K562 (cell line): ENCODE measurements at regions not wholly inside any gene's neighbourhood (a gene's known extent, or its start where the extent isn't known, plus 50 kb on each side); places are given as distances from the start of the nearest gene placed in this dataset.

Source experiments
- AFF4 ChIP-seq: sonication (generic); formaldehyde crosslinking; IDR thresholded peaks from 2 replicates; pipeline ENCODE4 v1.8.0; 2023; ENCODE audit warnings: mild to moderate bottlenecking, missing genetic modification reagents
- CREB3 ChIP-seq: fragments of 450-650 bp; conservative IDR thresholded peaks from 2 replicates; pipeline ENCODE4 v1.6.1; 2016; ENCODE audit warnings: missing genetic modification characterization, low read depth, mild to moderate bottlenecking, missing compliant biosample characterization, moderate library complexity
- EP300 ChIP-seq: IDR thresholded peaks from 2 replicates; pipeline ENCODE4 v1.6.1; 2012; ENCODE audit warnings: low read length, improper control_type of control experiment
- GATAD2B ChIP-seq: fragments of 450-650 bp; IDR thresholded peaks from 2 replicates; pipeline ENCODE4 v1.6.1; 2017; ENCODE audit warnings: mild to moderate bottlenecking, borderline replicate concordance
- JUN ChIP-seq, 2 experiments: sonication (generic) in 1 of 2; formaldehyde crosslinking in 1 of 2; IDR thresholded peaks; 2 replicates each; pipeline versions ENCODE4 v1.6.1 to v1.8.0; 2012 to 2022; ENCODE audit warnings: borderline replicate concordance in 2 of 2, mild to moderate bottlenecking in 2 of 2, improper control_type of control experiment in 1 of 2, low read depth in 1 of 2, low read length in 1 of 2, missing genetic modification reagents in 1 of 2
- PML ChIP-seq: IDR thresholded peaks from 2 replicates; pipeline ENCODE4 v1.6.1; 2012; ENCODE audit warnings: low read length, inconsistent platforms
- POLR2AphosphoS5 ChIP-seq: IDR thresholded peaks from 2 replicates; pipeline ENCODE4 v1.6.1; 2011; ENCODE audit warnings: mild to moderate bottlenecking, low read depth, low read length, moderate library complexity; ENCODE audit not compliant: control insufficient read depth, insufficient read depth
- RAD21 ChIP-seq, 2 experiments: fragments of 250-450 bp in 1 of 2; fragments of 450-650 bp in 1 of 2; sonication (Bioruptor Pico) in 1 of 2; formaldehyde crosslinking in 1 of 2; IDR thresholded peaks in 1 of 2; conservative IDR thresholded peaks in 1 of 2; 2 replicates each; pipeline versions ENCODE4 v1.4.0 to v1.8.0; 2020 to 2022; ENCODE audit warnings: mild to moderate bottlenecking in 2 of 2, moderate library complexity in 1 of 2
- SMARCE1 ChIP-seq: fragments of 450-650 bp; IDR thresholded peaks from 2 replicates; pipeline ENCODE4 v1.7.1; 2016; ENCODE audit warnings: mild to moderate bottlenecking
- SRF ChIP-seq, 2 experiments: fragments of 250-450, 450-650 bp in 1 of 2; sonication (Bioruptor Pico) in 1 of 2; sonication (generic) in 1 of 2; formaldehyde crosslinking; IDR thresholded peaks; 2 replicates each; pipeline versions ENCODE4 v1.5.0 to v1.5.1; 2020 to 2022; ENCODE audit warnings: mild to moderate bottlenecking in 1 of 2, missing genetic modification reagents in 1 of 2
- TF ChIP-seq, protein P1 (sequence below), 2 experiments: fragments of 450-650 bp in 1 of 2; sonication (generic) in 1 of 2; formaldehyde crosslinking in 1 of 2; IDR thresholded peaks; 2 replicates each; pipeline versions ENCODE4 v1.7.1 to v1.9.0; 2016 to 2022; ENCODE audit warnings: inconsistent platforms in 1 of 2, mild to moderate bottlenecking in 1 of 2, missing genetic modification reagents in 1 of 2

- TF ChIP-seq RAD21 (CRISPR knock-in tag; conservative IDR thresholded peaks at IDR 0.05 in 1 of 2, IDR thresholded peaks at IDR 0.05 in 1 of 2): no peak
- no peak for TF ChIP-seq JUN (IDR thresholded peaks at IDR 0.05; ENCODE audit: borderline replicate concordance, low read depth, low read length)
- no peak for TF ChIP-seq JUN (CRISPR knock-in tag; IDR thresholded peaks at IDR 0.05; ENCODE audit: borderline replicate concordance)
- no peak for TF ChIP-seq CREB3
- no peak for TF ChIP-seq AFF4 (CRISPR knock-in tag)
- TF ChIP-seq EP300: no peak
- TF ChIP-seq, protein P1, sequence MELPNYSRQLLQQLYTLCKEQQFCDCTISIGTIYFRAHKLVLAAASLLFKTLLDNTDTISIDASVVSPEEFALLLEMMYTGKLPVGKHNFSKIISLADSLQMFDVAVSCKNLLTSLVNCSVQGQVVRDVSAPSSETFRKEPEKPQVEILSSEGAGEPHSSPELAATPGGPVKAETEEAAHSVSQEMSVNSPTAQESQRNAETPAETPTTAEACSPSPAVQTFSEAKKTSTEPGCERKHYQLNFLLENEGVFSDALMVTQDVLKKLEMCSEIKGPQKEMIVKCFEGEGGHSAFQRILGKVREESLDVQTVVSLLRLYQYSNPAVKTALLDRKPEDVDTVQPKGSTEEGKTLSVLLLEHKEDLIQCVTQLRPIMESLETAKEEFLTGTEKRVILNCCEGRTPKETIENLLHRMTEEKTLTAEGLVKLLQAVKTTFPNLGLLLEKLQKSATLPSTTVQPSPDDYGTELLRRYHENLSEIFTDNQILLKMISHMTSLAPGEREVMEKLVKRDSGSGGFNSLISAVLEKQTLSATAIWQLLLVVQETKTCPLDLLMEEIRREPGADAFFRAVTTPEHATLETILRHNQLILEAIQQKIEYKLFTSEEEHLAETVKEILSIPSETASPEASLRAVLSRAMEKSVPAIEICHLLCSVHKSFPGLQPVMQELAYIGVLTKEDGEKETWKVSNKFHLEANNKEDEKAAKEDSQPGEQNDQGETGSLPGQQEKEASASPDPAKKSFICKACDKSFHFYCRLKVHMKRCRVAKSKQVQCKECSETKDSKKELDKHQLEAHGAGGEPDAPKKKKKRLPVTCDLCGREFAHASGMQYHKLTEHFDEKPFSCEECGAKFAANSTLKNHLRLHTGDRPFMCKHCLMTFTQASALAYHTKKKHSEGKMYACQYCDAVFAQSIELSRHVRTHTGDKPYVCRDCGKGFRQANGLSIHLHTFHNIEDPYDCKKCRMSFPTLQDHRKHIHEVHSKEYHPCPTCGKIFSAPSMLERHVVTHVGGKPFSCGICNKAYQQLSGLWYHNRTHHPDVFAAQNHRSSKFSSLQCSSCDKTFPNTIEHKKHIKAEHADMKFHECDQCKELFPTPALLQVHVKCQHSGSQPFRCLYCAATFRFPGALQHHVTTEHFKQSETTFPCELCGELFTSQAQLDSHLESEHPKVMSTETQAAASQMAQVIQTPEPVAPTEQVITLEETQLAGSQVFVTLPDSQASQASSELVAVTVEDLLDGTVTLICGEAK (IDR thresholded peaks at IDR 0.05): no peak
- TF ChIP-seq, protein P1 (CRISPR knock-in tag; IDR thresholded peaks at IDR 0.05): no peak
- no peak for TF ChIP-seq PML
- TF ChIP-seq SRF (CRISPR knock-in tag; IDR thresholded peaks at IDR 0.05): no peak
- TF ChIP-seq GATAD2B: no peak
- TF ChIP-seq POLR2AphosphoS5: no peak
- no peak for TF ChIP-seq SMARCE1
Measured at GRCh38 chr10:106500925-106501525, 663.5 kb downstream of the SORCS1 start.
